H1 (cell line): ENCODE measurements at regions not wholly inside any gene's neighbourhood (a gene's known extent, or its start where the extent isn't known, plus 50 kb on each side); places are given as distances from the start of the nearest gene placed in this dataset.

Source experiments
- CTCF ChIA-PET: fragments of 300-600 bp; sonication (Branson Sonifier 250); formaldehyde crosslinking; loops from one replicate; lab custom pipeline; 2021; ENCODE audit not compliant: partially characterized antibody; lab: Charles Lee
- POLR2A ChIA-PET: fragments of 300-600 bp; sonication (Branson Sonifier 250); formaldehyde crosslinking; loops from one replicate; lab custom pipeline; 2021; ENCODE audit warnings: inconsistent platforms; ENCODE audit not compliant: partially characterized antibody; lab: Charles Lee
- DNase-seq, 2 experiments: peaks; one replicate each; pipeline versions ENCODE4 v3.0.0 to v3.0.0-alpha.2; 2010 to 2022; ENCODE audit warnings: low spot score in 2 of 2, low read depth in 1 of 2, mixed read lengths in 1 of 2
- FAIRE-seq: peaks from 2 replicates; lab custom pipeline; 2011; peaks lifted over from hg19 to GRCh38; lab: Jason Lieb, UNC
- H2AFZ ChIP-seq: 2 replicates; pipeline ENCODE4 v1.8.1; 2012; ENCODE audit warnings: low read length, inconsistent platforms
- H2AK5ac ChIP-seq: 2 replicates; pipeline ENCODE4 v1.6.1; 2013; ENCODE audit warnings: low read depth, low read length
- H2BK120ac ChIP-seq: replicated peaks from 2 replicates; pipeline ENCODE3; 2013; ENCODE audit warnings: low read depth, low read length, inconsistent platforms
- H2BK12ac ChIP-seq: 2 replicates; pipeline ENCODE4 v1.6.1; 2013; ENCODE audit warnings: low read depth, low read length
- H2BK15ac ChIP-seq: 2 replicates; pipeline ENCODE4 v1.6.1; 2013; ENCODE audit warnings: low read length
- H2BK20ac ChIP-seq: 2 replicates; pipeline ENCODE4 v1.6.1; 2013; ENCODE audit warnings: low read length
- H2BK5ac ChIP-seq: 2 replicates; pipeline ENCODE4 v1.6.1; 2013; ENCODE audit warnings: low read depth, low read length
- H3K14ac ChIP-seq: 2 replicates; pipeline ENCODE4 v1.6.1; 2013; ENCODE audit warnings: inconsistent platforms; ENCODE audit not compliant: insufficient read length
- H3K18ac ChIP-seq: 2 replicates; pipeline ENCODE4 v1.6.1; 2013; ENCODE audit warnings: low read length; ENCODE audit errors: extremely low read depth
- H3K23ac ChIP-seq: 2 replicates; pipeline ENCODE4 v1.6.1; 2013; ENCODE audit warnings: inconsistent platforms; ENCODE audit not compliant: insufficient read length
- H3K23me2 ChIP-seq: 2 replicates; pipeline ENCODE4 v1.6.1; 2013; ENCODE audit warnings: low read depth, low read length
- H3K27ac ChIP-seq: 2 replicates; pipeline ENCODE4 v1.6.1; 2011; ENCODE audit warnings: low read depth, low read length, inconsistent platforms
- H3K27me3 ChIP-seq, 4 experiments: replicated peaks in 1 of 4; 1 replicate in 1 of 4; 2 replicates in 3 of 4; pipeline versions ENCODE4 v1.6.1 to v1.8.1; 2011 to 2013; ENCODE audit warnings: low read length in 3 of 4, mild to moderate bottlenecking in 3 of 4, inconsistent platforms in 2 of 4, mixed read lengths in 2 of 4, moderate library complexity in 1 of 4; ENCODE audit not compliant: control insufficient read depth in 3 of 4, insufficient read depth in 3 of 4; ENCODE audit errors: extremely low read depth in 1 of 4
- H3K36me3 ChIP-seq, 4 experiments: 2 replicates each; pipeline versions ENCODE4 v1.6.1 to v1.8.1; 2011 to 2013; ENCODE audit warnings: mild to moderate bottlenecking in 4 of 4, low read length in 3 of 4, moderate library complexity in 2 of 4, control low read depth in 1 of 4, inconsistent platforms in 1 of 4; ENCODE audit not compliant: insufficient read depth in 4 of 4, control insufficient read depth in 2 of 4
- H3K4ac ChIP-seq: replicated peaks from 2 replicates; pipeline ENCODE3; 2013; ENCODE audit warnings: low read length, low read depth, mixed read lengths, inconsistent platforms; ENCODE audit not compliant: insufficient read length
- H3K4me1 ChIP-seq, 4 experiments: replicated peaks in 1 of 4; 1 replicate in 1 of 4; 2 replicates in 3 of 4; pipeline versions ENCODE4 v1.6.1 to v1.8.1; 2011 to 2013; ENCODE audit warnings: low read length in 3 of 4, inconsistent platforms in 2 of 4, mixed read lengths in 1 of 4; ENCODE audit not compliant: insufficient read depth in 4 of 4, control insufficient read depth in 3 of 4
- H3K4me2 ChIP-seq, 2 experiments: 2 replicates each; pipeline versions ENCODE4 v1.6.1 to v1.8.1; 2011 to 2013; ENCODE audit warnings: low read depth in 2 of 2, low read length in 2 of 2, control low read depth in 1 of 2, inconsistent platforms in 1 of 2, mild to moderate bottlenecking in 1 of 2; ENCODE audit not compliant: insufficient read depth in 1 of 2
- H3K4me3 ChIP-seq, 4 experiments: fragments of 200-600, 300-600 bp in 1 of 4; sonication (generic), shearing (Covaris generic), sonication (Bioruptor Twin) in 1 of 4; 2 replicates each; pipeline versions ENCODE4 v1.5.1 to v1.8.1; 2011 to 2016; ENCODE audit warnings: low read length in 4 of 4, low read depth in 3 of 4, control low read depth in 2 of 4, inconsistent platforms in 2 of 4, mild to moderate bottlenecking in 2 of 4, mixed read lengths in 1 of 4, moderate library complexity in 1 of 4; ENCODE audit not compliant: insufficient read depth in 2 of 4; ENCODE audit errors: extremely low read depth in 1 of 4
- H3K56ac ChIP-seq: replicated peaks from 2 replicates; pipeline ENCODE3; 2013; ENCODE audit warnings: low read depth, mild to moderate bottlenecking, mixed read lengths, low read length, inconsistent platforms; ENCODE audit not compliant: insufficient read length
- H3K79me1 ChIP-seq: 2 replicates; pipeline ENCODE4 v1.6.1; 2013; ENCODE audit warnings: low read depth, low read length, control low read depth
- H3K79me2 ChIP-seq, 2 experiments: 2 replicates each; pipeline versions ENCODE4 v1.6.1 to v1.8.1; 2012 to 2013; ENCODE audit warnings: low read length in 2 of 2, mild to moderate bottlenecking in 2 of 2, inconsistent platforms in 1 of 2; ENCODE audit not compliant: insufficient read depth in 2 of 2, control insufficient read depth in 1 of 2
- H3K9ac ChIP-seq, 4 experiments: replicated peaks in 1 of 4; 1 replicate in 1 of 4; 2 replicates in 3 of 4; pipeline versions ENCODE4 v1.6.1 to v1.8.1; 2011 to 2013; ENCODE audit warnings: low read depth in 3 of 4, low read length in 3 of 4, control low read depth in 2 of 4, mild to moderate bottlenecking in 2 of 4, moderate library complexity in 2 of 4, inconsistent platforms in 1 of 4; ENCODE audit errors: extremely low read depth in 1 of 4
- H3K9me3 ChIP-seq, 2 experiments: 2 replicates each; pipeline versions ENCODE4 v1.6.1 to v1.8.1; 2012 to 2013; ENCODE audit warnings: mild to moderate bottlenecking in 2 of 2, moderate library complexity in 2 of 2, control low read depth in 1 of 2, inconsistent platforms in 1 of 2, low read depth in 1 of 2, low read length in 1 of 2, mixed read lengths in 1 of 2; ENCODE audit not compliant: insufficient read depth in 2 of 2
- H4K20me1 ChIP-seq, 2 experiments: replicated peaks in 1 of 2; 2 replicates each; pipeline versions ENCODE3 to v1.8.1; 2011 to 2013; ENCODE audit warnings: inconsistent platforms in 2 of 2, low read length in 2 of 2, mild to moderate bottlenecking in 1 of 2; ENCODE audit not compliant: insufficient read depth in 2 of 2, control insufficient read depth in 1 of 2
- H4K5ac ChIP-seq: 2 replicates; pipeline ENCODE4 v1.6.1; 2013; ENCODE audit warnings: low read length, low read depth, mixed read lengths, inconsistent platforms; ENCODE audit not compliant: insufficient read length
- H4K8ac ChIP-seq: 2 replicates; pipeline ENCODE4 v1.8.0; 2013; ENCODE audit warnings: mild to moderate bottlenecking, moderate library complexity, low read length, inconsistent platforms; ENCODE audit not compliant: insufficient read depth; ENCODE audit errors: extremely low read depth
- H4K91ac ChIP-seq: replicated peaks from 2 replicates; pipeline ENCODE3; 2013; ENCODE audit warnings: low read length, mixed read lengths, inconsistent platforms; ENCODE audit not compliant: insufficient read length
- BACH1 ChIP-seq: IDR thresholded peaks from 2 replicates; pipeline ENCODE4 v1.6.1; 2012; ENCODE audit warnings: low read length, improper control_type of control experiment
- CEBPB ChIP-seq: IDR thresholded peaks from 2 replicates; pipeline ENCODE4 v1.6.1; 2012; ENCODE audit warnings: low read depth, low read length
- FOSL1 ChIP-seq: IDR thresholded peaks from 2 replicates; pipeline ENCODE4 v1.6.1; 2011; ENCODE audit warnings: mild to moderate bottlenecking, low read depth, low read length, moderate library complexity; ENCODE audit not compliant: insufficient read depth
- JUND ChIP-seq: IDR thresholded peaks from 2 replicates; pipeline ENCODE4 v1.6.1; 2011; ENCODE audit warnings: mild to moderate bottlenecking, improper control_type of control experiment, low read length
- KDM1A ChIP-seq: fragments of 200-600, 300-600 bp; sonication (generic); IDR thresholded peaks from 2 replicates; pipeline ENCODE4 v1.7.1; 2016; ENCODE audit warnings: mild to moderate bottlenecking, low read length, borderline replicate concordance
- MAFK ChIP-seq: IDR thresholded peaks from 2 replicates; pipeline ENCODE4 v1.6.1; 2012; ENCODE audit warnings: low read depth, mild to moderate bottlenecking, improper control_type of control experiment, low read length
- NRF1 ChIP-seq: IDR thresholded peaks from 2 replicates; pipeline ENCODE4 v1.6.1; 2011; ENCODE audit warnings: mild to moderate bottlenecking, low read depth, low read length, improper control_type of control experiment
- POU5F1 ChIP-seq: IDR thresholded peaks from 2 replicates; pipeline ENCODE4 v1.6.1; 2011; ENCODE audit warnings: low read depth, mild to moderate bottlenecking, low read length, moderate library complexity
- RFX5 ChIP-seq: IDR thresholded peaks from 2 replicates; pipeline ENCODE4 v1.6.1; 2011; ENCODE audit warnings: low read depth, low read length, improper control_type of control experiment, borderline replicate concordance
- TAF1 ChIP-seq: IDR thresholded peaks from 2 replicates; pipeline ENCODE4 v1.6.1; 2011; ENCODE audit warnings: mild to moderate bottlenecking, low read depth, low read length
- ZNF274 ChIP-seq: IDR thresholded peaks from 2 replicates; pipeline ENCODE4 v1.7.0; 2012; ENCODE audit warnings: low read length, borderline replicate concordance; ENCODE audit errors: extremely low read depth
- WGBS, 2 experiments: shearing (Covaris generic) in 1 of 2; methylation state at CpG; one replicate each; pipeline versions ENCODE4 v1.1.6 to v1.1.7; 2013 to 2015; ENCODE audit warnings: low lambda C conversion rate in 2 of 2, mixed read lengths in 2 of 2, inconsistent platforms in 1 of 2, low coverage in 1 of 2, missing lambda C conversion rate in 1 of 2; ENCODE audit not compliant: insufficient replicate concordance in 2 of 2, insufficient coverage in 1 of 2, insufficient read length in 1 of 2; ENCODE audit errors: extremely low coverage in 1 of 2, missing lambda C conversion rate in 1 of 2; 5-methylcytosine and 5-hydroxymethylcytosine counted together

- H3K4me2 ChIP-seq: no peak overlapping the region
- H3K56ac ChIP-seq: no peak overlapping the region
- no peaks in the 10 kb centered on the region for H3K9me3 ChIP-seq
- H3K23me2 ChIP-seq: no peaks in the 10 kb centered on the region
- no peak overlapping the region for H2BK12ac ChIP-seq
- no peak overlapping the region for H4K91ac ChIP-seq
- H4K20me1 ChIP-seq: no peaks in the 10 kb centered on the region
- H3K36me3 ChIP-seq: no peaks in the 10 kb centered on the region
- H2AFZ ChIP-seq: no peak overlapping the region
- H4K8ac ChIP-seq: no peak overlapping the region
- H3K27ac ChIP-seq: no peak overlapping the region
- H2BK120ac ChIP-seq: no peak overlapping the region
- DNase-seq (no peak), FAIRE-seq (no peak)
- H4K5ac ChIP-seq: no peak overlapping the region
- H2BK5ac ChIP-seq: no peak overlapping the region
- ChIA-PET POLR2A (no interaction called here), CTCF (no interaction called here)
- H2BK15ac ChIP-seq: no peak overlapping the region
- H3K4me1 ChIP-seq: no peaks in the 10 kb centered on the region
- no peak overlapping the region for H3K9ac ChIP-seq
- no peak overlapping the region for H3K4ac ChIP-seq
- no peak overlapping the region for H3K14ac ChIP-seq
- H3K79me1 ChIP-seq: no peaks in the 10 kb centered on the region
- no peaks in the 10 kb centered on the region for H3K27me3 ChIP-seq
- 88% methylated on average over 18 of the region's 18 CpGs; no CpG with 5 or more reads in 1 of the 2 experiments for WGBS, 2 experiments
- H3K18ac ChIP-seq: no peak overlapping the region
- H2AK5ac ChIP-seq: no peak overlapping the region
- H2BK20ac ChIP-seq: no peak overlapping the region
- no peak for TF ChIP-seq KDM1A
- TF ChIP-seq BACH1: peak; percentile 34; the same call in 1 of the 2 replicates
- no peak for TF ChIP-seq JUND
- TF ChIP-seq NRF1: no peak
- no peak for TF ChIP-seq FOSL1
- TF ChIP-seq MAFK: peak; percentile 8; the same call in 1 of the 2 replicates
- no peak for TF ChIP-seq ZNF274
- TF ChIP-seq CEBPB: no peak
- no peak for TF ChIP-seq POU5F1
- TF ChIP-seq RFX5: no peak
- TF ChIP-seq TAF1: no peak
- H3K4me3 ChIP-seq: no peak overlapping the region
- H3K79me2 ChIP-seq: no peaks in the 10 kb centered on the region
- no peak overlapping the region for H3K23ac ChIP-seq
Measured at GRCh38 chr5:168186289-168187074, 105.0 kb upstream of the WWC1 start.
